HG03025 (cell line): ENCODE measurements at regions not wholly inside any gene's neighbourhood (a gene's known extent, or its start where the extent isn't known, plus 50 kb on each side); places are given as distances from the start of the nearest gene placed in this dataset.

Source experiments
- ATAC-seq: cut with Tn5 transposase; IDR thresholded peaks from one replicate; pipeline ENCODE4 v1.9.1; 2021; ENCODE audit warnings: mild to moderate bottlenecking, moderate library complexity; ENCODE audit not compliant: unreplicated experiment, low FRiP score

GRCh38 chr7:112889268-112889667 lies 99.1 kb upstream of the TMEM168 start:
- no peak for ATAC-seq

GRCh38 chr7:112888781-112889180 lies 98.6 kb upstream of the TMEM168 start:
- ATAC-seq: no peak

GRCh38 chr7:112887976-112888375 lies 97.8 kb upstream of the TMEM168 start:
- no peak for ATAC-seq

GRCh38 chr7:112887337-112887736 lies 97.1 kb upstream of the TMEM168 start:
- no peak for ATAC-seq

- ATAC-seq: no peak
Measured at GRCh38 chr7:112886208-112886607, 96.0 kb upstream of the TMEM168 start.

GRCh38 chr7:112882991-112883390 lies 92.8 kb upstream of the TMEM168 start:
- no peak for ATAC-seq

- ATAC-seq: no peak
Measured at GRCh38 chr7:112882511-112882910, 92.3 kb upstream of the TMEM168 start.

- ATAC-seq: no peak
Measured at GRCh38 chr7:112882022-112882421, 91.8 kb upstream of the TMEM168 start.

- no peak for ATAC-seq
Measured at GRCh38 chr7:112880818-112881418, 90.7 kb upstream of the TMEM168 start.

- ATAC-seq: no peak
Measured at GRCh38 chr7:112877691-112878460, 87.7 kb upstream of the TMEM168 start.

- ATAC-seq: no peak
Measured at GRCh38 chr7:112876877-112877276, 86.7 kb upstream of the TMEM168 start.

GRCh38 chr7:112874909-112875308 lies 84.7 kb upstream of the TMEM168 start:
- no peak for ATAC-seq

GRCh38 chr7:112873831-112874553 lies 83.8 kb upstream of the TMEM168 start:
- no peak for ATAC-seq

GRCh38 chr7:112869111-112869774 lies 79.0 kb upstream of the TMEM168 start:
- peak; percentile 34 for ATAC-seq

- ATAC-seq: no peak
Measured at GRCh38 chr7:112868609-112869008, 78.4 kb upstream of the TMEM168 start.

- peak; percentile 99 for ATAC-seq
Measured at GRCh38 chr7:112866424-112866823, 76.2 kb upstream of the TMEM168 start.

GRCh38 chr7:112864380-112864779 lies 74.2 kb upstream of the TMEM168 start:
- ATAC-seq: no peak

- no peak for ATAC-seq
Measured at GRCh38 chr7:112858838-112859237, 68.6 kb upstream of the TMEM168 start.

- ATAC-seq: no peak
Measured at GRCh38 chr7:112855227-112855626, 65.0 kb upstream of the TMEM168 start.

- ATAC-seq: no peak
Measured at GRCh38 chr7:112854169-112854568, 64.0 kb upstream of the TMEM168 start.

- no peak for ATAC-seq
Measured at GRCh38 chr7:112853422-112853821, 63.2 kb upstream of the TMEM168 start.
